Panc1 (cell line): ENCODE measurements at regions not wholly inside any gene's neighbourhood (a gene's known extent, or its start where the extent isn't known, plus 50 kb on each side); places are given as distances from the start of the nearest gene placed in this dataset.

Source experiments
- ATAC-seq: fragments of 200-7000 bp; cut with Tn5 transposase; 2 replicates; pipeline ENCODE4 v1.9.1; 2020; ENCODE audit warnings: mild to moderate bottlenecking, moderate library complexity
- BruUV-seq: library from RNA; stranded (reverse); fragments of 400-500 nt; replicated peaks from 2 replicates; lab custom pipeline; 2021; lab: Mats Ljungman, UMichigan
- CTCF ChIA-PET: fragments of 300-600 bp; sonication (Branson Sonifier 250); formaldehyde crosslinking; loops from one replicate; lab custom pipeline; 2022; ENCODE audit warnings: antibody characterized with exemption; lab: Charles Lee
- POLR2A ChIA-PET: fragments of 300-600 bp; sonication (Branson Sonifier 250); formaldehyde crosslinking; loops from one replicate; lab custom pipeline; 2022; ENCODE audit warnings: antibody characterized with exemption; lab: Charles Lee
- DNase-seq: peaks from one replicate; pipeline ENCODE4 v3.0.0-alpha.2; 2010; ENCODE audit warnings: low read depth, low spot score
- H3K27ac ChIP-seq: 2 replicates; pipeline ENCODE4 v1.5.1; 2011; ENCODE audit warnings: mild to moderate bottlenecking, low read length, inconsistent platforms
- H3K27me3 ChIP-seq: fragments of 200-500 bp; sonication (Bioruptor generic); 2 replicates; pipeline ENCODE4 v1.6.0; 2014; ENCODE audit warnings: low read length, inconsistent platforms; ENCODE audit not compliant: control insufficient read depth, insufficient read depth
- H3K36me3 ChIP-seq: fragments of 200-500 bp; sonication (Bioruptor generic); 2 replicates; pipeline ENCODE4 v1.5.1; 2014; ENCODE audit warnings: inconsistent platforms, mild to moderate bottlenecking, low read length, moderate library complexity; ENCODE audit not compliant: control insufficient read depth, insufficient read depth
- H3K4me1 ChIP-seq: 2 replicates; pipeline ENCODE4 v1.5.1; 2011; ENCODE audit warnings: inconsistent platforms, mild to moderate bottlenecking, low read length, moderate library complexity; ENCODE audit not compliant: control insufficient read depth, insufficient read depth
- H3K4me3 ChIP-seq, 2 experiments: 2 replicates each; pipeline ENCODE4 v1.5.1; 2011 to 2012; ENCODE audit warnings: low read depth in 2 of 2, low read length in 2 of 2, mild to moderate bottlenecking in 2 of 2, inconsistent platforms in 1 of 2, moderate library complexity in 1 of 2
- H3K9me3 ChIP-seq: fragments of 200-500 bp; sonication (Bioruptor generic); 2 replicates; pipeline ENCODE4 v1.5.1; 2014; ENCODE audit warnings: low read depth, mild to moderate bottlenecking, inconsistent platforms, low read length, moderate library complexity; ENCODE audit not compliant: control insufficient read depth, insufficient read depth
- POLR2AphosphoS5 ChIP-seq: IDR thresholded peaks from 2 replicates; pipeline ENCODE4 v1.6.1; 2012; ENCODE audit warnings: mild to moderate bottlenecking, low read depth, low read length, moderate library complexity
- SIN3A ChIP-seq: IDR thresholded peaks from 2 replicates; pipeline ENCODE4 v1.6.1; 2012; ENCODE audit warnings: low read depth, mild to moderate bottlenecking, low read length, moderate library complexity, borderline replicate concordance; ENCODE audit not compliant: insufficient read depth
- TCF7L2 ChIP-seq: IDR thresholded peaks from 2 replicates; pipeline ENCODE4 v1.6.1; 2011; ENCODE audit warnings: mild to moderate bottlenecking, low read depth, low read length, inconsistent platforms
- in situ Hi-C: cut with HindIII; loops from 2 replicates; pipeline ENCODE4 v1.10.0; 2016; ENCODE audit warnings: low sequenced_read_pairs, low pct_unique_long_range_greater_than_20kb
- intact Hi-C: fragments of 100-400 bp; cut with micrococcal nuclease; formaldehyde crosslinking; loops from one replicate; pipeline ENCODE4 v1.10.0; 2022; ENCODE audit not compliant: unreplicated experiment
- TF ChIP-seq, protein P1 (sequence below): fragments of 450-650 bp; IDR thresholded peaks from 2 replicates; pipeline ENCODE4 v1.5.1; 2017; ENCODE audit warnings: mild to moderate bottlenecking
- TF ChIP-seq, protein P2 (sequence below), 2 experiments: IDR thresholded peaks; 2 replicates each; pipeline ENCODE4 v1.6.1; 2011 to 2012; ENCODE audit warnings: low read depth in 2 of 2, control low read depth in 1 of 2, low read length in 1 of 2, mild to moderate bottlenecking in 1 of 2, moderate library complexity in 1 of 2; ENCODE audit not compliant: insufficient read depth in 1 of 2

DNA sequence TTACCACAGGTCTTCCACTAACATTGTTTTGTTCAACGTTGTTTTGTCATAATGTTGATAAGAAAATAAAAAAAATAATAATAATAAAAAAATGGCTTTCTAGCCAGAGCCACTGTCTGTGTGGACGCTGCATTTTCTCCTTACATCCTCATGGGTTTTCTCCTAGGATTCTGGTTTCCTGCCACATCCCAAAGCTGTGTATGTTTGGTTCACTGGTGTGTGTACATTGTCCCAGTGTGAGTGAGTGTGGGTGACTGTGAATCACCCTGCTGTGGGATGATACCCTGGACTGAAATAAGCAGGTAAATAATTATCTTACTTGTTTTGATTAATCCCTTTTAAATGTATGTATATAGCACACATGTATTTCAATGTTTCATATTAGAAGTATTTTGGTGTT, 2154.4 kb upstream of the AGA start:
- Histone ChIP-seq H3K4me1 (no peaks in the 10 kb centered on the region), H3K9me3 (no peaks in the 10 kb centered on the region), H3K27ac (no peak overlapping the region), H3K36me3 (no peaks in the 10 kb centered on the region), H3K4me3 (no peak overlapping the region), H3K27me3 (no peaks in the 10 kb centered on the region)
- ATAC-seq (no peak), DNase-seq (no peak)
- CTCF ChIA-PET, result no interaction called here
- TF ChIP-seq POLR2AphosphoS5 (no peak), SIN3A (no peak), TCF7L2 (no peak)
- TF ChIP-seq, protein P1, sequence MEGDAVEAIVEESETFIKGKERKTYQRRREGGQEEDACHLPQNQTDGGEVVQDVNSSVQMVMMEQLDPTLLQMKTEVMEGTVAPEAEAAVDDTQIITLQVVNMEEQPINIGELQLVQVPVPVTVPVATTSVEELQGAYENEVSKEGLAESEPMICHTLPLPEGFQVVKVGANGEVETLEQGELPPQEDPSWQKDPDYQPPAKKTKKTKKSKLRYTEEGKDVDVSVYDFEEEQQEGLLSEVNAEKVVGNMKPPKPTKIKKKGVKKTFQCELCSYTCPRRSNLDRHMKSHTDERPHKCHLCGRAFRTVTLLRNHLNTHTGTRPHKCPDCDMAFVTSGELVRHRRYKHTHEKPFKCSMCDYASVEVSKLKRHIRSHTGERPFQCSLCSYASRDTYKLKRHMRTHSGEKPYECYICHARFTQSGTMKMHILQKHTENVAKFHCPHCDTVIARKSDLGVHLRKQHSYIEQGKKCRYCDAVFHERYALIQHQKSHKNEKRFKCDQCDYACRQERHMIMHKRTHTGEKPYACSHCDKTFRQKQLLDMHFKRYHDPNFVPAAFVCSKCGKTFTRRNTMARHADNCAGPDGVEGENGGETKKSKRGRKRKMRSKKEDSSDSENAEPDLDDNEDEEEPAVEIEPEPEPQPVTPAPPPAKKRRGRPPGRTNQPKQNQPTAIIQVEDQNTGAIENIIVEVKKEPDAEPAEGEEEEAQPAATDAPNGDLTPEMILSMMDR, result no peak
- TF ChIP-seq, protein P2, sequence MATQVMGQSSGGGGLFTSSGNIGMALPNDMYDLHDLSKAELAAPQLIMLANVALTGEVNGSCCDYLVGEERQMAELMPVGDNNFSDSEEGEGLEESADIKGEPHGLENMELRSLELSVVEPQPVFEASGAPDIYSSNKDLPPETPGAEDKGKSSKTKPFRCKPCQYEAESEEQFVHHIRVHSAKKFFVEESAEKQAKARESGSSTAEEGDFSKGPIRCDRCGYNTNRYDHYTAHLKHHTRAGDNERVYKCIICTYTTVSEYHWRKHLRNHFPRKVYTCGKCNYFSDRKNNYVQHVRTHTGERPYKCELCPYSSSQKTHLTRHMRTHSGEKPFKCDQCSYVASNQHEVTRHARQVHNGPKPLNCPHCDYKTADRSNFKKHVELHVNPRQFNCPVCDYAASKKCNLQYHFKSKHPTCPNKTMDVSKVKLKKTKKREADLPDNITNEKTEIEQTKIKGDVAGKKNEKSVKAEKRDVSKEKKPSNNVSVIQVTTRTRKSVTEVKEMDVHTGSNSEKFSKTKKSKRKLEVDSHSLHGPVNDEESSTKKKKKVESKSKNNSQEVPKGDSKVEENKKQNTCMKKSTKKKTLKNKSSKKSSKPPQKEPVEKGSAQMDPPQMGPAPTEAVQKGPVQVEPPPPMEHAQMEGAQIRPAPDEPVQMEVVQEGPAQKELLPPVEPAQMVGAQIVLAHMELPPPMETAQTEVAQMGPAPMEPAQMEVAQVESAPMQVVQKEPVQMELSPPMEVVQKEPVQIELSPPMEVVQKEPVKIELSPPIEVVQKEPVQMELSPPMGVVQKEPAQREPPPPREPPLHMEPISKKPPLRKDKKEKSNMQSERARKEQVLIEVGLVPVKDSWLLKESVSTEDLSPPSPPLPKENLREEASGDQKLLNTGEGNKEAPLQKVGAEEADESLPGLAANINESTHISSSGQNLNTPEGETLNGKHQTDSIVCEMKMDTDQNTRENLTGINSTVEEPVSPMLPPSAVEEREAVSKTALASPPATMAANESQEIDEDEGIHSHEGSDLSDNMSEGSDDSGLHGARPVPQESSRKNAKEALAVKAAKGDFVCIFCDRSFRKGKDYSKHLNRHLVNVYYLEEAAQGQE (IDR thresholded peaks at IDR 0.05; ENCODE audit: insufficient read depth in 1 of 2, low read depth in 2 of 2, low read length in 1 of 2), result no peak
- in situ Hi-C loops (no loop called here), intact Hi-C loops (no loop called here)
- no TSS peak for BruUV-seq
- POLR2A ChIA-PET, result no interaction called here

DNA sequence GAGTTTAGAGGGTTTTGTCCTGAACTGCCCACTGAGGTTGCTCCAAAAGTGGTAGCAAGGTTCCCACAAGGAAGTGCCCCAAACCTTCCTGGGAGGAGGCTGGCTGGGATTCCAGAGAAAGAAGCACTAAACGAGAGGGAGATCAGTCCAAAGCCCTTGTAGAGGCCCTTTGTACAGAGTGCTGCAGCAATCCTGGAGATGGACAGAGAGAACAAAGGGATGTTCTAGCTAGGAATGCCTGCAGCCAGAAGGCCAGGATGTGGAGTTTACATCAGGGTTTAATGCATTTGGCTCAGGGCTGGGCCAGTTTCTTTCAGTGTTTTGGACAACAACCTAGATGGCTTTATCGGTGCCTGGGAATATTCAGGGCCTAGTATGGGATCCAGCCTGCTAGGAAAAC, 2155.1 kb upstream of the AGA start:
- H3K36me3 ChIP-seq, result no peaks in the 10 kb centered on the region
- ATAC-seq, result no peak
- CTCF ChIA-PET, result no interaction called here
- H3K4me3 ChIP-seq, result no peak overlapping the region
- no peak for DNase-seq
- in situ Hi-C loops, result no loop called here
- H3K4me1 ChIP-seq, result no peaks in the 10 kb centered on the region
- H3K27ac ChIP-seq, result no peak overlapping the region
- H3K9me3 ChIP-seq, result no peaks in the 10 kb centered on the region
- TF ChIP-seq POLR2AphosphoS5 (no peak), TCF7L2 (no peak), SIN3A (no peak)
- TF ChIP-seq, protein P1, result no peak
- TF ChIP-seq, protein P2 (IDR thresholded peaks at IDR 0.05; ENCODE audit: insufficient read depth in 1 of 2, low read depth in 2 of 2, low read length in 1 of 2), result no peak
- no TSS peak for BruUV-seq
- intact Hi-C loops, result no loop called here
- H3K27me3 ChIP-seq, result no peaks in the 10 kb centered on the region
- POLR2A ChIA-PET, result no interaction called here
